ENCODE measurements at regions not wholly inside any gene's neighbourhood (a gene's known extent, or its start where the extent isn't known, plus 50 kb on each side); places are given as distances from the start of the nearest gene placed in this dataset.

DNA sequence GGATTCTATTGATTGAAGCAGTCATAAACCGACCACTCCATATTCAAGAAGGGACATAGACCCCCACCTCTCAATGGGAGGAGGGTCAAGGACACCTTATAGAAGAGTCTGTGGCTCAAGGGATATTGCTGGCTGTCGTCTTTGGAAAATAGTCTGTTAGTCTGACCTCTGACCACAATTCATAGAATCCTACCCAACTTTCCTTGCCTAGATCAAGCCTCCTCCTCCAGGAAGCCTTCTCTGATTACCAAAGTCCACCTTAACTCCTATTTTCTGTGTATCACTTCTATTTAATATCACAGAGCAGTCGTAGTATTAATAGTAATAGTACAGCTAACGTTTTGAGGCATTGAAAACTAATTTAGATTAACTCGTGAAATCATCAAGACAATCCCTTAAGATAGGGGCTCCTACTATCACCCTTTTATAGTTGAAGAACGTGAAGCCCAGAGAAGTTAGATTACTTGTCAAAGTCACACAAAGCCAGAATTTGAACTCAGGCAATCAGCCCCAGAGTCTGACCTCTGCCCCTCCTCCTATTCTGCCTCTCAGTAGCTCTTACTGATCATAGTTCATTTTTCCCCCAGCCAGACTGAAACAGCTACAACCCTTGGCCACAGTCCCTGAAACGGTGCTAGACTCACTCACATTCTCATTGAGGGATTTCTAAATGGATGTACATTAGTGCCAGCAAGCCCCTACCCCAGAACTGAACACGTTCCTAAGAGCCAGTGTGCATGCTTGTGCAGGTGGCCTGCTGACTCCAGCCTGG lies 636.6 kb downstream of the MID1IP1 start:
- TF ChIP-seq, protein P1, sequence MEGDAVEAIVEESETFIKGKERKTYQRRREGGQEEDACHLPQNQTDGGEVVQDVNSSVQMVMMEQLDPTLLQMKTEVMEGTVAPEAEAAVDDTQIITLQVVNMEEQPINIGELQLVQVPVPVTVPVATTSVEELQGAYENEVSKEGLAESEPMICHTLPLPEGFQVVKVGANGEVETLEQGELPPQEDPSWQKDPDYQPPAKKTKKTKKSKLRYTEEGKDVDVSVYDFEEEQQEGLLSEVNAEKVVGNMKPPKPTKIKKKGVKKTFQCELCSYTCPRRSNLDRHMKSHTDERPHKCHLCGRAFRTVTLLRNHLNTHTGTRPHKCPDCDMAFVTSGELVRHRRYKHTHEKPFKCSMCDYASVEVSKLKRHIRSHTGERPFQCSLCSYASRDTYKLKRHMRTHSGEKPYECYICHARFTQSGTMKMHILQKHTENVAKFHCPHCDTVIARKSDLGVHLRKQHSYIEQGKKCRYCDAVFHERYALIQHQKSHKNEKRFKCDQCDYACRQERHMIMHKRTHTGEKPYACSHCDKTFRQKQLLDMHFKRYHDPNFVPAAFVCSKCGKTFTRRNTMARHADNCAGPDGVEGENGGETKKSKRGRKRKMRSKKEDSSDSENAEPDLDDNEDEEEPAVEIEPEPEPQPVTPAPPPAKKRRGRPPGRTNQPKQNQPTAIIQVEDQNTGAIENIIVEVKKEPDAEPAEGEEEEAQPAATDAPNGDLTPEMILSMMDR (IDR thresholded peaks at IDR 0.05; ENCODE audit: borderline replicate concordance, insufficient read depth, low read depth, low read length) = no peak
- no peak overlapping the region for H3K4me3 ChIP-seq (ENCODE audit: low read depth, low read length)

DNA sequence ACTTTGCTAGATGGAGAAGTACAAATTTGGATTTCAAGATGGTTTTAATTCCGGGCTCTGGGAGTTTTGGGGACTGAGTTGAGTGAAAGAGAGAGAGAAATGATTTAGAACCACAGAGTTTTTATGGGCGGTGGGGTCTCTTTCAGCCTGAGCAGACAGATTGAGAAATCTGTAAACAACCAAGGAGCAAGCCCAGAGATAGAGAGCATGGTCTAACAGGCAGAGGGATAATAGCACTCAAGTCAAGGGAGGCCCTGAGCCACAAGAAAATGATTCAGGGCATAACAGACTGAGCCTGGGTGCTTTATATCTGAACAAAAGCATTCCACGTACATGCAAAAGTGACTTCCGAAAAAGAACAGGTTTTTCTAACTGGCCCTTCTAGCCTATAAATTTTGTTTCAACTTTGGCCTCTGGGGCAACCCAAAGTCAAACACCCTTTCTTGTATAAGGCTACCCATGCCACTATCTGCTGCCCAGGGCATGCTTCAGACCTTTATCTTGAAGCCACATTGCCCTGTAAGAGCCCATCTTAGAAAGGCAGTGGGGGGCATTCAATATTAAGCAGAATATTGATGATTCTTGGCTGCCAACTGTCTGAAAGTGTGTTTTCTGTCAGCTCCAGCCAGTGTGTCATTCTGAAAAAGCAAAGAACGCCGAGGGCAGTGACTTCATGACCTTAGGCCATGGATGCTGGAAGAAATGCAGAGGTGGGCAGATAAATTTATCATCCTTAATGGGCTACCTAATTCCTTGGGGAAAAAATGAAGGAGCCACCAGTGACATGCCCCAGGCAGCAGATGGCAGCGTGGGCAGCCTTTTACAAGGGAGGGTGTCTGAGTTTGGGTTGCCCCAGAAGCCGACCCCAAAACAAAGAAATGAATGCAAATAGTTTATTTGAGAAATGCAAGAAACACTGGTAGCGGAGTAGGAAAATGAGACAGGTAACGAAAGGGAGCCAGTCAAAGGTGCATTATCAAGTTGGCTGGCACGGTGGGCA lies 637.6 kb downstream of the MID1IP1 start:
- TF ChIP-seq, protein P1 (IDR thresholded peaks at IDR 0.05; ENCODE audit: borderline replicate concordance, insufficient read depth, low read depth, low read length) = no peak
- no peak overlapping the region for H3K4me3 ChIP-seq (ENCODE audit: low read depth, low read length)

GRCh38 chrX:39439906-39440798 lies 638.9 kb downstream of the MID1IP1 start:
- TF ChIP-seq, protein P1 (IDR thresholded peaks at IDR 0.05; ENCODE audit: borderline replicate concordance, insufficient read depth, low read depth, low read length) = no peak
- no peak overlapping the region for H3K4me3 ChIP-seq (ENCODE audit: low read depth, low read length)

DNA sequence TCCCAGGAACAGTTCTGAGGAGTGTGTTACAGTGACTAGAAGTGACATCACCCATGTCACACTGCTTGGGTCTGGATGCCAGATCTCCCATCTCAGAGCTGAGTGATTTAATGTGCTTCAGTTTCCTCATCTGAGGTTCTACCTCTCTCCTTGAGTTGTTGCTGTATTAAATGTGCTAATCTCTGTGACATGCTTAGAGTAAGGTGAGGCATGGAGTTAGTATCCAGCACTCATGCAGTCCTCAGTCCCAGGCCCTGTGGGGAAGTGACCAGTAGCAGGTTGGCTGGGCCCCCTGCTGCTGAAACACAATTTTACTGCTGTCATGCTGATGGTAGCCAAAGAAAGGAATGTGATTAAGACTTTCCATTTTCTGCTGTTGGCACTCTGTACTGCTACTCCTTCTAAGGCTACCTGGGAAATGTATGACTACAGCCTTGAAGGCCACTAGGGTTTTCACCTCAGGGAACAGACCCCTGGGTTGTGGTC lies 639.6 kb downstream of the MID1IP1 start:
- H3K4me3 ChIP-seq (ENCODE audit: low read depth, low read length) = no peak overlapping the region
- TF ChIP-seq, protein P1 (IDR thresholded peaks at IDR 0.05; ENCODE audit: borderline replicate concordance, insufficient read depth, low read depth, low read length) = no peak

GRCh38 chrX:39442332-39442731 lies 641.1 kb downstream of the MID1IP1 start:
- H3K4me3 ChIP-seq (ENCODE audit: low read depth, low read length) = no peak overlapping the region

GRCh38 chrX:39443240-39443639 lies 642.0 kb downstream of the MID1IP1 start:
- TF ChIP-seq, protein P1 (IDR thresholded peaks at IDR 0.05; ENCODE audit: borderline replicate concordance, insufficient read depth, low read depth, low read length) = no peak

More at GRCh38 chrX:39442332-39442731, 641.1 kb downstream of the MID1IP1 start:
- TF ChIP-seq, protein P1 (IDR thresholded peaks at IDR 0.05; ENCODE audit: borderline replicate concordance, insufficient read depth, low read depth, low read length) = no peak

More at GRCh38 chrX:39443240-39443639, 642.0 kb downstream of the MID1IP1 start:
- H3K4me3 ChIP-seq (ENCODE audit: low read depth, low read length) = no peak overlapping the region

All from GM12875 (cell line).